Neural progenitor cell (in vitro differentiated cells): ENCODE measurements at regions not wholly inside any gene's neighbourhood (a gene's known extent, or its start where the extent isn't known, plus 50 kb on each side); places are given as distances from the start of the nearest gene placed in this dataset.
"Not testable (repeated sequence)": the region's sequence is repeated elsewhere in the genome, so short reads cannot be mapped to it uniquely, and the experiment has no call there.

Experiments used
- EZH2phosphoT487 ChIP-seq: fragments of 200-600 bp; sonication (generic); IDR thresholded peaks from 2 replicates; pipeline ENCODE4 v1.6.1; 2017; ENCODE audit warnings: antibody characterized with exemption
- TF ChIP-seq, protein P1 (sequence below): fragments of 200-600 bp; sonication (generic); IDR thresholded peaks from 2 replicates; pipeline ENCODE4 v1.5.1; 2017; ENCODE audit warnings: antibody characterized with exemption, mild to moderate bottlenecking

DNA sequence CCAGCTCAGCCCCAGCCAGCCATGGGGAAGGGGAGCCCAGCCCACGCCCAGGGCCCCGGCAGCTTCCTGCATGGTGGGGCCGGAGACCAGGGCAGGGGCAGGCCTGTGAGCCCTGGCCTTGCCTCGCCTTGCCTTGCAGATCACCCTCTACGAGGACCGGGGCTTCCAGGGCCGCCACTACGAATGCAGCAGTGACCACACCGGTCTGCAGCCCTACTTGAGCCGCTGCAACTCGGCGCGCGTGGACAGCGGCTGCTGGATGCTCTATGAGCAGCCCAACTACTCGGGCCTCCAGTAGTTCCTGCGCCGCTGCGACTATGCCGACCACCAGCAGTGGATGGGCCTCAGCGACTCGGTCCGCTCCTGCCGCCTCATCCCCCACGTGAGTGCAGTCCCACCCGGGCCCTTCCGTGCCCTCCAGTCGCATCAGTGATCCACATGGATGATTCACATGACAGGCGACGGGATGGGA, 278.6 kb upstream of the MAP2 start:
- TF ChIP-seq, protein P1, sequence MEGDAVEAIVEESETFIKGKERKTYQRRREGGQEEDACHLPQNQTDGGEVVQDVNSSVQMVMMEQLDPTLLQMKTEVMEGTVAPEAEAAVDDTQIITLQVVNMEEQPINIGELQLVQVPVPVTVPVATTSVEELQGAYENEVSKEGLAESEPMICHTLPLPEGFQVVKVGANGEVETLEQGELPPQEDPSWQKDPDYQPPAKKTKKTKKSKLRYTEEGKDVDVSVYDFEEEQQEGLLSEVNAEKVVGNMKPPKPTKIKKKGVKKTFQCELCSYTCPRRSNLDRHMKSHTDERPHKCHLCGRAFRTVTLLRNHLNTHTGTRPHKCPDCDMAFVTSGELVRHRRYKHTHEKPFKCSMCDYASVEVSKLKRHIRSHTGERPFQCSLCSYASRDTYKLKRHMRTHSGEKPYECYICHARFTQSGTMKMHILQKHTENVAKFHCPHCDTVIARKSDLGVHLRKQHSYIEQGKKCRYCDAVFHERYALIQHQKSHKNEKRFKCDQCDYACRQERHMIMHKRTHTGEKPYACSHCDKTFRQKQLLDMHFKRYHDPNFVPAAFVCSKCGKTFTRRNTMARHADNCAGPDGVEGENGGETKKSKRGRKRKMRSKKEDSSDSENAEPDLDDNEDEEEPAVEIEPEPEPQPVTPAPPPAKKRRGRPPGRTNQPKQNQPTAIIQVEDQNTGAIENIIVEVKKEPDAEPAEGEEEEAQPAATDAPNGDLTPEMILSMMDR: not testable (repeated sequence)
- TF ChIP-seq EZH2phosphoT487: not testable (repeated sequence)
